GM12878 (cell line): ENCODE measurements at regions not wholly inside any gene's neighbourhood (a gene's known extent, or its start where the extent isn't known, plus 50 kb on each side); places are given as distances from the start of the nearest gene placed in this dataset.

Experiments used
- ATAC-seq: fragments of 200-7000 bp; cut with Tn5 transposase; 3 replicates; pipeline ENCODE4 v1.9.1; 2020; ENCODE audit warnings: mild to moderate bottlenecking, moderate library complexity
- BruUV-seq: library from RNA; stranded (reverse); fragments of 400-500 nt; replicated peaks from 2 replicates; lab custom pipeline; 2021; lab: Mats Ljungman, UMichigan
- CTCF ChIA-PET: fragments of 300-600 bp; sonication (Branson Sonifier 250); formaldehyde crosslinking; extraction: SDS; loops from one replicate; lab custom pipeline; 2021; ENCODE audit warnings: inconsistent platforms; lab: Yijun Ruan, JAX
- POLR2A ChIA-PET: fragments of 350-600 bp; formaldehyde crosslinking; extraction: SDS; loops from one replicate; lab custom pipeline; 2021; ENCODE audit warnings: inconsistent platforms; lab: Charles Lee
- RAD21 ChIA-PET: fragments of 300-600 bp; sonication (Branson Sonifier 250); formaldehyde crosslinking; loops from one replicate; lab custom pipeline; 2023; ENCODE audit warnings: antibody characterized with exemption; ENCODE audit not compliant: unreplicated experiment; lab: Charles Lee
- SMC1A ChIA-PET: fragments of 300-600 bp; sonication (Branson Sonifier 250); formaldehyde crosslinking; loops from one replicate; lab custom pipeline; 2023; ENCODE audit not compliant: unreplicated experiment, uncharacterized antibody; lab: Charles Lee
- DNase-seq: peaks from one replicate; pipeline ENCODE4 v3.0.0-alpha.2; 2011; ENCODE audit warnings: low read depth, low spot score
- FAIRE-seq: peaks from 3 replicates; lab custom pipeline; 2011; peaks lifted over from hg19 to GRCh38; lab: Jason Lieb, UNC
- H2AFZ ChIP-seq: 2 replicates; pipeline ENCODE4 v1.6.0; 2011; ENCODE audit warnings: low read depth, low read length, control low read depth; ENCODE audit not compliant: control insufficient read depth
- H3K27ac ChIP-seq: 2 replicates; pipeline ENCODE4 v1.5.1; 2011; ENCODE audit warnings: control low read depth; ENCODE audit not compliant: control insufficient read depth, insufficient read depth
- H3K27me3 ChIP-seq, 2 experiments: replicated peaks in 1 of 2; 2 replicates each; pipeline versions ENCODE4 v1.6.0 to v1.6.1; 2011; ENCODE audit warnings: low read length in 1 of 2; ENCODE audit not compliant: control insufficient read depth in 2 of 2, insufficient read depth in 2 of 2
- H3K36me3 ChIP-seq, 2 experiments: 2 replicates each; pipeline ENCODE4 v1.5.1; 2011; ENCODE audit warnings: low read length in 1 of 2; ENCODE audit not compliant: control insufficient read depth in 2 of 2, insufficient read depth in 2 of 2
- H3K4me1 ChIP-seq: 2 replicates; pipeline ENCODE4 v1.6.1; 2011; ENCODE audit warnings: mild to moderate bottlenecking, low read length, moderate library complexity, mixed read lengths; ENCODE audit not compliant: control insufficient read depth, insufficient read depth
- H3K4me2 ChIP-seq: 2 replicates; pipeline ENCODE4 v1.6.0; 2011; ENCODE audit warnings: control low read depth; ENCODE audit not compliant: control insufficient read depth, insufficient read depth
- H3K4me3 ChIP-seq: fragments of 200-600 bp; sonication (generic); 2 replicates; pipeline ENCODE4 v1.5.1; 2016
- H3K79me2 ChIP-seq: 2 replicates; pipeline ENCODE4 v1.6.0; 2011; ENCODE audit warnings: low read length; ENCODE audit not compliant: control insufficient read depth, insufficient read depth
- H3K9ac ChIP-seq: 2 replicates; pipeline ENCODE4 v1.8.0; 2011; ENCODE audit warnings: low read length, control low read depth, mixed read lengths; ENCODE audit not compliant: control insufficient read depth, insufficient read depth
- H3K9me3 ChIP-seq: replicated peaks from 3 replicates; pipeline ENCODE4 v1.5.1; 2011; ENCODE audit warnings: mild to moderate bottlenecking, low read length; ENCODE audit not compliant: control insufficient read depth, insufficient read depth
- H4K20me1 ChIP-seq: 2 replicates; pipeline ENCODE4 v1.6.0; 2011; ENCODE audit not compliant: control insufficient read depth, insufficient read depth
- ASH2L ChIP-seq: fragments of 300-600, 200-600 bp; sonication (generic); IDR thresholded peaks from 2 replicates; pipeline ENCODE4 v1.6.1; 2017; ENCODE audit warnings: low read depth, mild to moderate bottlenecking, borderline replicate concordance
- BACH1 ChIP-seq: fragments of 450-650 bp; IDR thresholded peaks from 2 replicates; pipeline ENCODE4 v1.6.1; 2017; ENCODE audit warnings: mild to moderate bottlenecking, borderline replicate concordance
- CEBPB ChIP-seq, 2 experiments: fragments of 150-350 bp in 1 of 2; IDR thresholded peaks; 2 replicates each; pipeline ENCODE4 v1.6.1; 2012 to 2014; ENCODE audit warnings: low read depth in 2 of 2, low read length in 2 of 2, borderline replicate concordance in 1 of 2, inconsistent platforms in 1 of 2
- FOS ChIP-seq: IDR thresholded peaks from 3 replicates; pipeline ENCODE4 v1.6.1; 2011; ENCODE audit warnings: borderline replicate concordance; ENCODE audit not compliant: insufficient read length; ENCODE audit errors: extremely low read depth
- GABPA ChIP-seq: IDR thresholded peaks from 2 replicates; pipeline ENCODE4 v1.6.1; 2014; ENCODE audit warnings: antibody characterized with exemption, low read depth, mild to moderate bottlenecking, inconsistent platforms
- HDAC6 ChIP-seq: fragments of 200-600 bp; sonication (generic); IDR thresholded peaks from one replicate; pipeline ENCODE4 v1.8.0; 2017; ENCODE audit warnings: antibody characterized with exemption; ENCODE audit not compliant: unreplicated experiment
- IKZF1 ChIP-seq: fragments of 450-650 bp; conservative IDR thresholded peaks from 2 replicates; pipeline ENCODE4 v1.6.1; 2017; ENCODE audit warnings: antibody characterized with exemption, mild to moderate bottlenecking
- MEF2B ChIP-seq: fragments of 450-650 bp; IDR thresholded peaks from 2 replicates; pipeline ENCODE4 v1.6.1; 2018; ENCODE audit warnings: mild to moderate bottlenecking, moderate library complexity; ENCODE audit not compliant: partially characterized antibody, poor library complexity, severe bottlenecking
- MYC ChIP-seq: IDR thresholded peaks from 2 replicates; pipeline ENCODE4 v1.6.1; 2011; ENCODE audit warnings: mild to moderate bottlenecking, low read length, moderate library complexity, inconsistent platforms; ENCODE audit not compliant: insufficient read depth, insufficient replicate concordance, insufficient read length, severe bottlenecking
- SIN3A ChIP-seq: IDR thresholded peaks from 2 replicates; pipeline ENCODE4 v1.6.1; 2012; ENCODE audit warnings: low read depth, low read length, improper control_type of control experiment
- SREBF2 ChIP-seq: IDR thresholded peaks from 2 replicates; pipeline ENCODE4 v1.6.1; 2012; ENCODE audit warnings: mild to moderate bottlenecking, low read length
- TARDBP ChIP-seq: IDR thresholded peaks from 2 replicates; pipeline ENCODE4 v1.6.1; 2016; ENCODE audit warnings: borderline replicate concordance
- WGBS: methylation state at CpG from one replicate; pipeline ENCODE4 v1.1.6; 2016; ENCODE audit warnings: low lambda C conversion rate; ENCODE audit not compliant: insufficient replicate concordance, insufficient coverage; ENCODE audit errors: missing lambda C conversion rate; 5-methylcytosine and 5-hydroxymethylcytosine counted together
- in situ Hi-C: fragments of 300-500 bp; cut with MboI; formaldehyde crosslinking; loops from 9 replicates; pipeline ENCODE4 v1.14.3; 2018; ENCODE audit warnings: mixed read lengths
- intact Hi-C: fragments of 100-400 bp; cut with micrococcal nuclease; formaldehyde crosslinking; loops from one replicate; pipeline ENCODE4 v1.14.2; 2022; ENCODE audit not compliant: unreplicated experiment
- TF ChIP-seq, protein P1 (sequence below): fragments of 150-350 bp; IDR thresholded peaks from 2 replicates; pipeline ENCODE4 v1.6.1; 2014; ENCODE audit warnings: mild to moderate bottlenecking, low read depth, low read length
- TF ChIP-seq, protein P2 (sequence below): fragments of 450-650 bp; IDR thresholded peaks from 2 replicates; pipeline ENCODE4 v1.6.1; 2017; ENCODE audit warnings: mild to moderate bottlenecking, low read depth, inconsistent platforms; ENCODE audit not compliant: poor library complexity, severe bottlenecking
- TF ChIP-seq, protein P3 (sequence below): fragments of 450-650 bp; IDR thresholded peaks from 2 replicates; pipeline ENCODE4 v1.6.1; 2016; ENCODE audit warnings: mild to moderate bottlenecking
- TF ChIP-seq, protein P4 (sequence below): fragments of 450-650 bp; IDR thresholded peaks from 2 replicates; pipeline ENCODE4 v1.6.1; 2016; ENCODE audit warnings: mild to moderate bottlenecking, moderate library complexity, borderline replicate concordance

DNA sequence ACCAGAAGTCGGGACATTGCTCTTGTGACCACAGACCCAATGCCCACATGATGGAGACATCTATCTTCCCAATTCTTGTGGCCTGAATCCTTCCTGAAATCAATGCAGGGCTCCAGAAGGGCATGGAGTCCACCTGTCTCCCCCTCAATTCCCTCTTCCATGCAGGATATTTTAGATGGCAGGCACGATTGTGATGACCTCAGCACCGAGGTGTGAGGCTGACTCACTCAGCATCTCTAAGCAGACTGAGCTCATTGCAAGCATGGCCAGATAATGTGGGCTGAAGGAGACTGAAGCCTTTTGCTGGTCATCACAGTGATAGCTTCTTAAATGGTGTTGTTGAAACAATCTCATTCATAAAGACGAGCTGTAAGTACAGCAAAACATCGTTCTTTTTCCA lies 374.9 kb upstream of the PODXL start:
- 2% methylated on average over 5 of the region's 5 CpGs for WGBS
- ChIA-PET POLR2A (no interaction called here), CTCF (no interaction called here), RAD21 (no interaction called here), SMC1A (no interaction called here)
- no peak for DNase-seq
- Histone ChIP-seq H3K36me3 (no peaks in the 10 kb centered on the region), H3K27me3 (no peaks in the 10 kb centered on the region), H4K20me1 (no peaks in the 10 kb centered on the region), H3K4me1 (no peaks in the 10 kb centered on the region), H2AFZ (no peak overlapping the region), H3K79me2 (no peaks in the 10 kb centered on the region), H3K4me3 (no peak overlapping the region), H3K27ac (no peak overlapping the region), H3K9ac (no peak overlapping the region), H3K4me2 (no peak overlapping the region), H3K9me3 (no peaks in the 10 kb centered on the region)
- in situ Hi-C loops (no loop called here), intact Hi-C loops (no loop called here)
- no peak for FAIRE-seq
- ATAC-seq: no peak
- no TSS peak for BruUV-seq
- no peak for TF ChIP-seq BACH1
- TF ChIP-seq, protein P1, sequence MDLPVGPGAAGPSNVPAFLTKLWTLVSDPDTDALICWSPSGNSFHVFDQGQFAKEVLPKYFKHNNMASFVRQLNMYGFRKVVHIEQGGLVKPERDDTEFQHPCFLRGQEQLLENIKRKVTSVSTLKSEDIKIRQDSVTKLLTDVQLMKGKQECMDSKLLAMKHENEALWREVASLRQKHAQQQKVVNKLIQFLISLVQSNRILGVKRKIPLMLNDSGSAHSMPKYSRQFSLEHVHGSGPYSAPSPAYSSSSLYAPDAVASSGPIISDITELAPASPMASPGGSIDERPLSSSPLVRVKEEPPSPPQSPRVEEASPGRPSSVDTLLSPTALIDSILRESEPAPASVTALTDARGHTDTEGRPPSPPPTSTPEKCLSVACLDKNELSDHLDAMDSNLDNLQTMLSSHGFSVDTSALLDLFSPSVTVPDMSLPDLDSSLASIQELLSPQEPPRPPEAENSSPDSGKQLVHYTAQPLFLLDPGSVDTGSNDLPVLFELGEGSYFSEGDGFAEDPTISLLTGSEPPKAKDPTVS: no peak
- TF ChIP-seq TARDBP: no peak
- no peak for TF ChIP-seq GABPA
- no peak for TF ChIP-seq CEBPB (IDR thresholded peaks at IDR 0.05; ENCODE audit: borderline replicate concordance in 1 of 2, low read depth in 2 of 2, low read length in 2 of 2)
- no peak for TF ChIP-seq SREBF2
- TF ChIP-seq, protein P2, sequence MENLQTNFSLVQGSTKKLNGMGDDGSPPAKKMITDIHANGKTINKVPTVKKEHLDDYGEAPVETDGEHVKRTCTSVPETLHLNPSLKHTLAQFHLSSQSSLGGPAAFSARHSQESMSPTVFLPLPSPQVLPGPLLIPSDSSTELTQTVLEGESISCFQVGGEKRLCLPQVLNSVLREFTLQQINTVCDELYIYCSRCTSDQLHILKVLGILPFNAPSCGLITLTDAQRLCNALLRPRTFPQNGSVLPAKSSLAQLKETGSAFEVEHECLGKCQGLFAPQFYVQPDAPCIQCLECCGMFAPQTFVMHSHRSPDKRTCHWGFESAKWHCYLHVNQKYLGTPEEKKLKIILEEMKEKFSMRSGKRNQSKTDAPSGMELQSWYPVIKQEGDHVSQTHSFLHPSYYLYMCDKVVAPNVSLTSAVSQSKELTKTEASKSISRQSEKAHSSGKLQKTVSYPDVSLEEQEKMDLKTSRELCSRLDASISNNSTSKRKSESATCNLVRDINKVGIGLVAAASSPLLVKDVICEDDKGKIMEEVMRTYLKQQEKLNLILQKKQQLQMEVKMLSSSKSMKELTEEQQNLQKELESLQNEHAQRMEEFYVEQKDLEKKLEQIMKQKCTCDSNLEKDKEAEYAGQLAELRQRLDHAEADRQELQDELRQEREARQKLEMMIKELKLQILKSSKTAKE: no peak
- TF ChIP-seq FOS: no peak
- no peak for TF ChIP-seq IKZF1
- TF ChIP-seq, protein P3, sequence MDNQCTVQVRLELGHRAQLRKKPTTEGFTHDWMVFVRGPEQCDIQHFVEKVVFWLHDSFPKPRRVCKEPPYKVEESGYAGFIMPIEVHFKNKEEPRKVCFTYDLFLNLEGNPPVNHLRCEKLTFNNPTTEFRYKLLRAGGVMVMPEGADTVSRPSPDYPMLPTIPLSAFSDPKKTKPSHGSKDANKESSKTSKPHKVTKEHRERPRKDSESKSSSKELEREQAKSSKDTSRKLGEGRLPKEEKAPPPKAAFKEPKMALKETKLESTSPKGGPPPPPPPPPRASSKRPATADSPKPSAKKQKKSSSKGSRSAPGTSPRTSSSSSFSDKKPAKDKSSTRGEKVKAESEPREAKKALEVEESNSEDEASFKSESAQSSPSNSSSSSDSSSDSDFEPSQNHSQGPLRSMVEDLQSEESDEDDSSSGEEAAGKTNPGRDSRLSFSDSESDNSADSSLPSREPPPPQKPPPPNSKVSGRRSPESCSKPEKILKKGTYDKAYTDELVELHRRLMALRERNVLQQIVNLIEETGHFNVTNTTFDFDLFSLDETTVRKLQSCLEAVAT: no peak
- TF ChIP-seq, protein P4, sequence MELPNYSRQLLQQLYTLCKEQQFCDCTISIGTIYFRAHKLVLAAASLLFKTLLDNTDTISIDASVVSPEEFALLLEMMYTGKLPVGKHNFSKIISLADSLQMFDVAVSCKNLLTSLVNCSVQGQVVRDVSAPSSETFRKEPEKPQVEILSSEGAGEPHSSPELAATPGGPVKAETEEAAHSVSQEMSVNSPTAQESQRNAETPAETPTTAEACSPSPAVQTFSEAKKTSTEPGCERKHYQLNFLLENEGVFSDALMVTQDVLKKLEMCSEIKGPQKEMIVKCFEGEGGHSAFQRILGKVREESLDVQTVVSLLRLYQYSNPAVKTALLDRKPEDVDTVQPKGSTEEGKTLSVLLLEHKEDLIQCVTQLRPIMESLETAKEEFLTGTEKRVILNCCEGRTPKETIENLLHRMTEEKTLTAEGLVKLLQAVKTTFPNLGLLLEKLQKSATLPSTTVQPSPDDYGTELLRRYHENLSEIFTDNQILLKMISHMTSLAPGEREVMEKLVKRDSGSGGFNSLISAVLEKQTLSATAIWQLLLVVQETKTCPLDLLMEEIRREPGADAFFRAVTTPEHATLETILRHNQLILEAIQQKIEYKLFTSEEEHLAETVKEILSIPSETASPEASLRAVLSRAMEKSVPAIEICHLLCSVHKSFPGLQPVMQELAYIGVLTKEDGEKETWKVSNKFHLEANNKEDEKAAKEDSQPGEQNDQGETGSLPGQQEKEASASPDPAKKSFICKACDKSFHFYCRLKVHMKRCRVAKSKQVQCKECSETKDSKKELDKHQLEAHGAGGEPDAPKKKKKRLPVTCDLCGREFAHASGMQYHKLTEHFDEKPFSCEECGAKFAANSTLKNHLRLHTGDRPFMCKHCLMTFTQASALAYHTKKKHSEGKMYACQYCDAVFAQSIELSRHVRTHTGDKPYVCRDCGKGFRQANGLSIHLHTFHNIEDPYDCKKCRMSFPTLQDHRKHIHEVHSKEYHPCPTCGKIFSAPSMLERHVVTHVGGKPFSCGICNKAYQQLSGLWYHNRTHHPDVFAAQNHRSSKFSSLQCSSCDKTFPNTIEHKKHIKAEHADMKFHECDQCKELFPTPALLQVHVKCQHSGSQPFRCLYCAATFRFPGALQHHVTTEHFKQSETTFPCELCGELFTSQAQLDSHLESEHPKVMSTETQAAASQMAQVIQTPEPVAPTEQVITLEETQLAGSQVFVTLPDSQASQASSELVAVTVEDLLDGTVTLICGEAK: no peak
- TF ChIP-seq HDAC6: no peak
- TF ChIP-seq MEF2B: no peak
- no peak for TF ChIP-seq MYC
- no peak for TF ChIP-seq SIN3A
- TF ChIP-seq ASH2L: no peak
